H1 (cell line): ENCODE measurements at regions not wholly inside any gene's neighbourhood (a gene's known extent, or its start where the extent isn't known, plus 50 kb on each side); places are given as distances from the start of the nearest gene placed in this dataset.

ENCODE experiments used
- CTCF ChIA-PET: fragments of 300-600 bp; sonication (Branson Sonifier 250); formaldehyde crosslinking; loops from one replicate; lab custom pipeline; 2021; ENCODE audit not compliant: partially characterized antibody; lab: Charles Lee
- POLR2A ChIA-PET: fragments of 300-600 bp; sonication (Branson Sonifier 250); formaldehyde crosslinking; loops from one replicate; lab custom pipeline; 2021; ENCODE audit warnings: inconsistent platforms; ENCODE audit not compliant: partially characterized antibody; lab: Charles Lee
- DNase-seq, 2 experiments: peaks; one replicate each; pipeline versions ENCODE4 v3.0.0 to v3.0.0-alpha.2; 2010 to 2022; ENCODE audit warnings: low spot score in 2 of 2, low read depth in 1 of 2, mixed read lengths in 1 of 2
- FAIRE-seq: peaks from 2 replicates; lab custom pipeline; 2011; peaks lifted over from hg19 to GRCh38; lab: Jason Lieb, UNC
- H2AFZ ChIP-seq: 2 replicates; pipeline ENCODE4 v1.8.1; 2012; ENCODE audit warnings: low read length, inconsistent platforms
- H2AK5ac ChIP-seq: 2 replicates; pipeline ENCODE4 v1.6.1; 2013; ENCODE audit warnings: low read depth, low read length
- H2BK120ac ChIP-seq: replicated peaks from 2 replicates; pipeline ENCODE3; 2013; ENCODE audit warnings: low read depth, low read length, inconsistent platforms
- H2BK12ac ChIP-seq: 2 replicates; pipeline ENCODE4 v1.6.1; 2013; ENCODE audit warnings: low read depth, low read length
- H2BK15ac ChIP-seq: 2 replicates; pipeline ENCODE4 v1.6.1; 2013; ENCODE audit warnings: low read length
- H2BK20ac ChIP-seq: 2 replicates; pipeline ENCODE4 v1.6.1; 2013; ENCODE audit warnings: low read length
- H2BK5ac ChIP-seq: 2 replicates; pipeline ENCODE4 v1.6.1; 2013; ENCODE audit warnings: low read depth, low read length
- H3K14ac ChIP-seq: 2 replicates; pipeline ENCODE4 v1.6.1; 2013; ENCODE audit warnings: inconsistent platforms; ENCODE audit not compliant: insufficient read length
- H3K18ac ChIP-seq: 2 replicates; pipeline ENCODE4 v1.6.1; 2013; ENCODE audit warnings: low read length; ENCODE audit errors: extremely low read depth
- H3K23ac ChIP-seq: 2 replicates; pipeline ENCODE4 v1.6.1; 2013; ENCODE audit warnings: inconsistent platforms; ENCODE audit not compliant: insufficient read length
- H3K23me2 ChIP-seq: 2 replicates; pipeline ENCODE4 v1.6.1; 2013; ENCODE audit warnings: low read depth, low read length
- H3K27ac ChIP-seq: 2 replicates; pipeline ENCODE4 v1.6.1; 2011; ENCODE audit warnings: low read depth, low read length, inconsistent platforms
- H3K27me3 ChIP-seq, 4 experiments: replicated peaks in 1 of 4; 1 replicate in 1 of 4; 2 replicates in 3 of 4; pipeline versions ENCODE4 v1.6.1 to v1.8.1; 2011 to 2013; ENCODE audit warnings: low read length in 3 of 4, mild to moderate bottlenecking in 3 of 4, inconsistent platforms in 2 of 4, mixed read lengths in 2 of 4, moderate library complexity in 1 of 4; ENCODE audit not compliant: control insufficient read depth in 3 of 4, insufficient read depth in 3 of 4; ENCODE audit errors: extremely low read depth in 1 of 4
- H3K36me3 ChIP-seq, 4 experiments: 2 replicates each; pipeline versions ENCODE4 v1.6.1 to v1.8.1; 2011 to 2013; ENCODE audit warnings: mild to moderate bottlenecking in 4 of 4, low read length in 3 of 4, moderate library complexity in 2 of 4, control low read depth in 1 of 4, inconsistent platforms in 1 of 4; ENCODE audit not compliant: insufficient read depth in 4 of 4, control insufficient read depth in 2 of 4
- H3K4ac ChIP-seq: replicated peaks from 2 replicates; pipeline ENCODE3; 2013; ENCODE audit warnings: low read length, low read depth, mixed read lengths, inconsistent platforms; ENCODE audit not compliant: insufficient read length
- H3K4me1 ChIP-seq, 4 experiments: replicated peaks in 1 of 4; 1 replicate in 1 of 4; 2 replicates in 3 of 4; pipeline versions ENCODE4 v1.6.1 to v1.8.1; 2011 to 2013; ENCODE audit warnings: low read length in 3 of 4, inconsistent platforms in 2 of 4, mixed read lengths in 1 of 4; ENCODE audit not compliant: insufficient read depth in 4 of 4, control insufficient read depth in 3 of 4
- H3K4me2 ChIP-seq, 2 experiments: 2 replicates each; pipeline versions ENCODE4 v1.6.1 to v1.8.1; 2011 to 2013; ENCODE audit warnings: low read depth in 2 of 2, low read length in 2 of 2, control low read depth in 1 of 2, inconsistent platforms in 1 of 2, mild to moderate bottlenecking in 1 of 2; ENCODE audit not compliant: insufficient read depth in 1 of 2
- H3K4me3 ChIP-seq, 4 experiments: fragments of 200-600, 300-600 bp in 1 of 4; sonication (generic), shearing (Covaris generic), sonication (Bioruptor Twin) in 1 of 4; 2 replicates each; pipeline versions ENCODE4 v1.5.1 to v1.8.1; 2011 to 2016; ENCODE audit warnings: low read length in 4 of 4, low read depth in 3 of 4, control low read depth in 2 of 4, inconsistent platforms in 2 of 4, mild to moderate bottlenecking in 2 of 4, mixed read lengths in 1 of 4, moderate library complexity in 1 of 4; ENCODE audit not compliant: insufficient read depth in 2 of 4; ENCODE audit errors: extremely low read depth in 1 of 4
- H3K56ac ChIP-seq: replicated peaks from 2 replicates; pipeline ENCODE3; 2013; ENCODE audit warnings: low read depth, mild to moderate bottlenecking, mixed read lengths, low read length, inconsistent platforms; ENCODE audit not compliant: insufficient read length
- H3K79me1 ChIP-seq: 2 replicates; pipeline ENCODE4 v1.6.1; 2013; ENCODE audit warnings: low read depth, low read length, control low read depth
- H3K79me2 ChIP-seq, 2 experiments: 2 replicates each; pipeline versions ENCODE4 v1.6.1 to v1.8.1; 2012 to 2013; ENCODE audit warnings: low read length in 2 of 2, mild to moderate bottlenecking in 2 of 2, inconsistent platforms in 1 of 2; ENCODE audit not compliant: insufficient read depth in 2 of 2, control insufficient read depth in 1 of 2
- H3K9ac ChIP-seq, 4 experiments: replicated peaks in 1 of 4; 1 replicate in 1 of 4; 2 replicates in 3 of 4; pipeline versions ENCODE4 v1.6.1 to v1.8.1; 2011 to 2013; ENCODE audit warnings: low read depth in 3 of 4, low read length in 3 of 4, control low read depth in 2 of 4, mild to moderate bottlenecking in 2 of 4, moderate library complexity in 2 of 4, inconsistent platforms in 1 of 4; ENCODE audit errors: extremely low read depth in 1 of 4
- H3K9me3 ChIP-seq, 2 experiments: 2 replicates each; pipeline versions ENCODE4 v1.6.1 to v1.8.1; 2012 to 2013; ENCODE audit warnings: mild to moderate bottlenecking in 2 of 2, moderate library complexity in 2 of 2, control low read depth in 1 of 2, inconsistent platforms in 1 of 2, low read depth in 1 of 2, low read length in 1 of 2, mixed read lengths in 1 of 2; ENCODE audit not compliant: insufficient read depth in 2 of 2
- H4K20me1 ChIP-seq, 2 experiments: replicated peaks in 1 of 2; 2 replicates each; pipeline versions ENCODE3 to v1.8.1; 2011 to 2013; ENCODE audit warnings: inconsistent platforms in 2 of 2, low read length in 2 of 2, mild to moderate bottlenecking in 1 of 2; ENCODE audit not compliant: insufficient read depth in 2 of 2, control insufficient read depth in 1 of 2
- H4K5ac ChIP-seq: 2 replicates; pipeline ENCODE4 v1.6.1; 2013; ENCODE audit warnings: low read length, low read depth, mixed read lengths, inconsistent platforms; ENCODE audit not compliant: insufficient read length
- H4K8ac ChIP-seq: 2 replicates; pipeline ENCODE4 v1.8.0; 2013; ENCODE audit warnings: mild to moderate bottlenecking, moderate library complexity, low read length, inconsistent platforms; ENCODE audit not compliant: insufficient read depth; ENCODE audit errors: extremely low read depth
- H4K91ac ChIP-seq: replicated peaks from 2 replicates; pipeline ENCODE3; 2013; ENCODE audit warnings: low read length, mixed read lengths, inconsistent platforms; ENCODE audit not compliant: insufficient read length
- TBP ChIP-seq: IDR thresholded peaks from 2 replicates; pipeline ENCODE4 v1.6.1; 2011; ENCODE audit warnings: low read depth, low read length, improper control_type of control experiment
- WGBS, 2 experiments: shearing (Covaris generic) in 1 of 2; methylation state at CpG; one replicate each; pipeline versions ENCODE4 v1.1.6 to v1.1.7; 2013 to 2015; ENCODE audit warnings: low lambda C conversion rate in 2 of 2, mixed read lengths in 2 of 2, inconsistent platforms in 1 of 2, low coverage in 1 of 2, missing lambda C conversion rate in 1 of 2; ENCODE audit not compliant: insufficient replicate concordance in 2 of 2, insufficient coverage in 1 of 2, insufficient read length in 1 of 2; ENCODE audit errors: extremely low coverage in 1 of 2, missing lambda C conversion rate in 1 of 2; 5-methylcytosine and 5-hydroxymethylcytosine counted together

- Histone ChIP-seq H2BK120ac (no peak overlapping the region), H3K4me1 (peaks cover 0 to 4% (median 0%) of the 10 kb centered on the region in 4 experiments; a peak in 2 of 7 replicates), H4K91ac (no peak overlapping the region), H3K27me3 (no peaks in the 10 kb centered on the region), H2AK5ac (no peak overlapping the region), H3K36me3 (no peaks in the 10 kb centered on the region), H3K27ac (no peak overlapping the region), H3K4me3 (no peak overlapping the region), H4K5ac (no peak overlapping the region), H3K23me2 (no peaks in the 10 kb centered on the region), H3K4me2 (no peak overlapping the region), H3K79me2 (no peaks in the 10 kb centered on the region), H4K20me1 (no peaks in the 10 kb centered on the region), H3K23ac (no peak overlapping the region), H3K9me3 (no peaks in the 10 kb centered on the region), H3K18ac (no peak overlapping the region), H3K4ac (no peak overlapping the region), H2BK20ac (no peak overlapping the region), H2BK15ac (no peak overlapping the region), H2AFZ (no peak overlapping the region), H2BK5ac (no peak overlapping the region), H2BK12ac (no peak overlapping the region), H3K79me1 (no peaks in the 10 kb centered on the region), H3K14ac (no peak overlapping the region), H3K9ac (no peak overlapping the region), H3K56ac (no peak overlapping the region), H4K8ac (no peak overlapping the region)
- ChIA-PET POLR2A (no interaction called here), CTCF (interaction anchor here (0.8 kb wide), 1 partner anchor 45 kb away, joined by 3 read pairs; no protein-coding TSS in a partner anchor)
- FAIRE-seq (no peak), DNase-seq (no peak)
- no peak for TF ChIP-seq TBP
- WGBS, 2 experiments = 92% methylated on average over 6 of the region's 6 CpGs; no CpG with 5 or more reads in 1 of the 2 experiments
These were observed 561.4 kb downstream of the MATN1 start for GRCh38 chr1:30161953-30162352.
